ENCODE measurements at regions not wholly inside any gene's neighbourhood (a gene's known extent, or its start where the extent isn't known, plus 50 kb on each side); places are given as distances from the start of the nearest gene placed in this dataset.

GRCh38 chr2:175461839-175462238 lies 280.3 kb upstream of the ATP5MC3 start:
- ATAC-seq (no peak), DNase-seq (no peak)
- no peak overlapping the region for H3K27ac Mint-ChIP-seq
- H3K27me3 Mint-ChIP-seq (ENCODE audit: low read depth) = no peaks in the 10 kb centered on the region
- no peak overlapping the region for H3K4me3 Mint-ChIP-seq
- H3K4me1 Mint-ChIP-seq (ENCODE audit: low read depth) = no peaks in the 10 kb centered on the region
- no peaks in the 10 kb centered on the region for H3K36me3 Mint-ChIP-seq (ENCODE audit: low read depth)
- POLR2A ChIA-PET = no interaction called here
- H3K9me3 Mint-ChIP-seq (ENCODE audit: insufficient read depth) = no peaks in the 10 kb centered on the region
- CTCF ChIA-PET = no interaction called here

GRCh38 chr2:175457895-175458448 lies 276.5 kb upstream of the ATP5MC3 start:
- no peak overlapping the region for H3K27ac Mint-ChIP-seq
- ChIA-PET POLR2A (no interaction called here), CTCF (no interaction called here)
- H3K4me3 Mint-ChIP-seq = no peak overlapping the region
- no peak for DNase-seq
- no peaks in the 10 kb centered on the region for H3K36me3 Mint-ChIP-seq (ENCODE audit: low read depth)
- H3K9me3 Mint-ChIP-seq (ENCODE audit: insufficient read depth) = no peaks in the 10 kb centered on the region
- no peaks in the 10 kb centered on the region for H3K27me3 Mint-ChIP-seq (ENCODE audit: low read depth)
- no peaks in the 10 kb centered on the region for H3K4me1 Mint-ChIP-seq (ENCODE audit: low read depth)
- no peak for ATAC-seq

- Mint-ChIP-seq H3K4me3 (no peak overlapping the region), H3K27me3 (ENCODE audit: low read depth) (no peaks in the 10 kb centered on the region), H3K36me3 (ENCODE audit: low read depth) (no peaks in the 10 kb centered on the region), H3K4me1 (ENCODE audit: low read depth) (no peaks in the 10 kb centered on the region), H3K9me3 (ENCODE audit: insufficient read depth) (no peaks in the 10 kb centered on the region), H3K27ac (no peak overlapping the region)
- POLR2A ChIA-PET = no interaction called here
- no peak for DNase-seq
- CTCF ChIA-PET = no interaction called here
- ATAC-seq = no peak
Observed at GRCh38 chr2:175454953-175455389, 273.5 kb upstream of the ATP5MC3 start.

- no peaks in the 10 kb centered on the region for H3K4me1 Mint-ChIP-seq (ENCODE audit: low read depth)
- H3K27me3 Mint-ChIP-seq (ENCODE audit: low read depth) = peaks cover 2% of the 10 kb centered on the region
- H3K27ac Mint-ChIP-seq = no peak overlapping the region
- ATAC-seq = no peak
- H3K4me3 Mint-ChIP-seq = no peak overlapping the region
- H3K9me3 Mint-ChIP-seq (ENCODE audit: insufficient read depth) = no peaks in the 10 kb centered on the region
- H3K36me3 Mint-ChIP-seq (ENCODE audit: low read depth) = no peaks in the 10 kb centered on the region
- DNase-seq = no peak
- ChIA-PET POLR2A (no interaction called here), CTCF (no interaction called here)
Observed at GRCh38 chr2:175450029-175450760, 268.7 kb upstream of the ATP5MC3 start.

GRCh38 chr2:175449616-175450015 lies 268.1 kb upstream of the ATP5MC3 start:
- no peaks in the 10 kb centered on the region for H3K4me1 Mint-ChIP-seq (ENCODE audit: low read depth)
- H3K27ac Mint-ChIP-seq = no peak overlapping the region
- peaks cover 2% of the 10 kb centered on the region for H3K27me3 Mint-ChIP-seq (ENCODE audit: low read depth)
- H3K4me3 Mint-ChIP-seq = no peak overlapping the region
- DNase-seq = no peak
- ChIA-PET POLR2A (no interaction called here), CTCF (no interaction called here)
- no peaks in the 10 kb centered on the region for H3K9me3 Mint-ChIP-seq (ENCODE audit: insufficient read depth)
- no peaks in the 10 kb centered on the region for H3K36me3 Mint-ChIP-seq (ENCODE audit: low read depth)
- ATAC-seq = no peak

GRCh38 chr2:175446201-175446600 lies 264.7 kb upstream of the ATP5MC3 start:
- POLR2A ChIA-PET = no interaction called here
- peaks cover 2% of the 10 kb centered on the region for H3K27me3 Mint-ChIP-seq (ENCODE audit: low read depth)
- CTCF ChIA-PET = no interaction called here
- no peaks in the 10 kb centered on the region for H3K36me3 Mint-ChIP-seq (ENCODE audit: low read depth)
- ATAC-seq (no peak), DNase-seq (no peak)
- H3K9me3 Mint-ChIP-seq (ENCODE audit: insufficient read depth) = no peaks in the 10 kb centered on the region
- H3K4me1 Mint-ChIP-seq (ENCODE audit: low read depth) = no peaks in the 10 kb centered on the region
- no peak overlapping the region for H3K4me3 Mint-ChIP-seq
- H3K27ac Mint-ChIP-seq = no peak overlapping the region

GRCh38 chr2:175445281-175445680 lies 263.8 kb upstream of the ATP5MC3 start:
- Mint-ChIP-seq H3K36me3 (ENCODE audit: low read depth) (no peaks in the 10 kb centered on the region), H3K4me1 (ENCODE audit: low read depth) (no peaks in the 10 kb centered on the region), H3K9me3 (ENCODE audit: insufficient read depth) (no peaks in the 10 kb centered on the region), H3K27ac (no peak overlapping the region), H3K4me3 (no peak overlapping the region), H3K27me3 (ENCODE audit: low read depth) (peaks cover 2% of the 10 kb centered on the region)
- ChIA-PET POLR2A (no interaction called here), CTCF (no interaction called here)
- ATAC-seq = no peak
- no peak for DNase-seq

GRCh38 chr2:175442441-175442840 lies 260.9 kb upstream of the ATP5MC3 start:
- POLR2A ChIA-PET = no interaction called here
- DNase-seq (no peak), ATAC-seq (no peak)
- CTCF ChIA-PET = no interaction called here
- H3K27me3 Mint-ChIP-seq (ENCODE audit: low read depth) = peaks cover 2% of the 10 kb centered on the region
- no peak overlapping the region for H3K27ac Mint-ChIP-seq
- H3K36me3 Mint-ChIP-seq (ENCODE audit: low read depth) = no peaks in the 10 kb centered on the region
- H3K4me1 Mint-ChIP-seq (ENCODE audit: low read depth) = no peaks in the 10 kb centered on the region
- H3K9me3 Mint-ChIP-seq (ENCODE audit: insufficient read depth) = no peaks in the 10 kb centered on the region
- H3K4me3 Mint-ChIP-seq = no peak overlapping the region

GRCh38 chr2:175441181-175441761 lies 259.8 kb upstream of the ATP5MC3 start:
- Mint-ChIP-seq H3K27ac (no peak overlapping the region), H3K4me1 (ENCODE audit: low read depth) (no peaks in the 10 kb centered on the region), H3K36me3 (ENCODE audit: low read depth) (no peaks in the 10 kb centered on the region), H3K27me3 (ENCODE audit: low read depth) (peaks cover 2% of the 10 kb centered on the region), H3K4me3 (no peak overlapping the region), H3K9me3 (ENCODE audit: insufficient read depth) (no peaks in the 10 kb centered on the region)
- ChIA-PET CTCF (no interaction called here), POLR2A (no interaction called here)
- DNase-seq (no peak), ATAC-seq (no peak)

GRCh38 chr2:175439416-175439815 lies 257.9 kb upstream of the ATP5MC3 start:
- ATAC-seq = no peak
- DNase-seq = no peak
- no peaks in the 10 kb centered on the region for H3K27me3 Mint-ChIP-seq (ENCODE audit: low read depth)
- ChIA-PET POLR2A (no interaction called here), CTCF (no interaction called here)
- H3K9me3 Mint-ChIP-seq (ENCODE audit: insufficient read depth) = no peaks in the 10 kb centered on the region
- no peak overlapping the region for H3K27ac Mint-ChIP-seq
- H3K36me3 Mint-ChIP-seq (ENCODE audit: low read depth) = no peaks in the 10 kb centered on the region
- H3K4me1 Mint-ChIP-seq (ENCODE audit: low read depth) = no peaks in the 10 kb centered on the region
- no peak overlapping the region for H3K4me3 Mint-ChIP-seq

GRCh38 chr2:175437167-175437566 lies 255.7 kb upstream of the ATP5MC3 start:
- Mint-ChIP-seq H3K27me3 (ENCODE audit: low read depth) (no peaks in the 10 kb centered on the region), H3K27ac (no peak overlapping the region), H3K4me1 (ENCODE audit: low read depth) (no peaks in the 10 kb centered on the region), H3K9me3 (ENCODE audit: insufficient read depth) (no peaks in the 10 kb centered on the region), H3K36me3 (ENCODE audit: low read depth) (no peaks in the 10 kb centered on the region), H3K4me3 (no peak overlapping the region)
- ChIA-PET POLR2A (no interaction called here), CTCF (no interaction called here)
- no peak for ATAC-seq
- no peak for DNase-seq

- CTCF ChIA-PET = no interaction called here
- Mint-ChIP-seq H3K9me3 (ENCODE audit: insufficient read depth) (no peaks in the 10 kb centered on the region), H3K4me1 (ENCODE audit: low read depth) (no peaks in the 10 kb centered on the region), H3K27ac (no peak overlapping the region), H3K27me3 (ENCODE audit: low read depth) (no peaks in the 10 kb centered on the region), H3K4me3 (no peak overlapping the region), H3K36me3 (ENCODE audit: low read depth) (no peaks in the 10 kb centered on the region)
- ATAC-seq (no peak), DNase-seq (no peak)
- POLR2A ChIA-PET = no interaction called here
Observed at GRCh38 chr2:175436076-175436475, 254.6 kb upstream of the ATP5MC3 start.

GRCh38 chr2:175435012-175435411 lies 253.5 kb upstream of the ATP5MC3 start:
- ATAC-seq = no peak
- H3K36me3 Mint-ChIP-seq (ENCODE audit: low read depth) = no peaks in the 10 kb centered on the region
- H3K4me3 Mint-ChIP-seq = no peak overlapping the region
- H3K9me3 Mint-ChIP-seq (ENCODE audit: insufficient read depth) = no peaks in the 10 kb centered on the region
- H3K27me3 Mint-ChIP-seq (ENCODE audit: low read depth) = no peaks in the 10 kb centered on the region
- no peak for DNase-seq
- no peaks in the 10 kb centered on the region for H3K4me1 Mint-ChIP-seq (ENCODE audit: low read depth)
- ChIA-PET POLR2A (no interaction called here), CTCF (no interaction called here)
- H3K27ac Mint-ChIP-seq = no peak overlapping the region

Measured in activated CD8-positive, alpha-beta T cell treated with anti-CD3 and anti-CD28 coated beads, Interleukin-2, amount 10 ng/mL, durations not matched to agents 7 days and 5 days (primary cell).